Naive thymus-derived CD4-positive, alpha-beta T cell (primary cell): ENCODE measurements at regions not wholly inside any gene's neighbourhood (a gene's known extent, or its start where the extent isn't known, plus 50 kb on each side); places are given as distances from the start of the nearest gene placed in this dataset.
"Not testable (repeated sequence)": the region's sequence is repeated elsewhere in the genome, so short reads cannot be mapped to it uniquely, and the experiment has no call there.

Experiments used
- ATAC-seq: fragments of 150-1000 bp; cut with Tn5 transposase; 2 replicates; pipeline ENCODE4 v1.10.0; 2021; ENCODE audit warnings: mild to moderate bottlenecking, moderate library complexity
- CTCF ChIA-PET: fragments of 350-600 bp; sonication (Branson Sonifier 250); formaldehyde crosslinking; loops from one replicate; lab custom pipeline; 2021; ENCODE audit warnings: antibody characterized with exemption; lab: Charles Lee
- POLR2A ChIA-PET: fragments of 350-600 bp; sonication (Branson Sonifier 250); formaldehyde crosslinking; loops from one replicate; lab custom pipeline; 2021; ENCODE audit warnings: antibody characterized with exemption, inconsistent platforms; lab: Charles Lee
- DNase-seq, 9 donors: peaks; one replicate each; pipeline versions ENCODE4 v3.0.0 to v3.0.0-alpha.2; 2020 to 2022; ENCODE audit warnings: mixed read lengths in 1 of 9
- H3K27ac ChIP-seq: one replicate; pipeline ENCODE4 v1.7.0; 2013; ENCODE audit warnings: mild to moderate bottlenecking, low read depth, low read length, moderate library complexity
- H3K27me3 ChIP-seq, 2 donors: one replicate each; pipeline ENCODE4 v1.7.0; 2013; ENCODE audit warnings: low read length in 2 of 2, mild to moderate bottlenecking in 2 of 2, moderate library complexity in 2 of 2; ENCODE audit not compliant: control insufficient read depth in 2 of 2, insufficient read depth in 2 of 2
- H3K36me3 ChIP-seq, 3 experiments: 1 replicate in 2 of 3; 2 replicates in 1 of 3; pipeline ENCODE4 v1.7.0; 2013; ENCODE audit warnings: low read length in 3 of 3, mild to moderate bottlenecking in 3 of 3, moderate library complexity in 1 of 3; ENCODE audit not compliant: insufficient read depth in 3 of 3, control insufficient read depth in 2 of 3
- H3K4me1 ChIP-seq, 2 donors: one replicate each; pipeline ENCODE4 v1.7.0; 2013; ENCODE audit warnings: low read length in 2 of 2, mild to moderate bottlenecking in 2 of 2, moderate library complexity in 1 of 2; ENCODE audit not compliant: control insufficient read depth in 2 of 2, insufficient read depth in 2 of 2
- H3K4me3 ChIP-seq: 2 replicates; pipeline ENCODE4 v1.7.0; 2013; ENCODE audit warnings: mild to moderate bottlenecking, low read length
- H3K9me3 ChIP-seq, 3 experiments: 1 replicate in 2 of 3; 2 replicates in 1 of 3; pipeline ENCODE4 v1.7.0; 2013; ENCODE audit warnings: low read length in 3 of 3; ENCODE audit not compliant: control insufficient read depth in 2 of 3
- H3K27ac Mint-ChIP-seq, 9 donors: one replicate each; pipeline ENCODE4 v1.8.0; 2020 to 2022; ENCODE audit warnings: mixed read lengths in 9 of 9, mild to moderate bottlenecking in 8 of 9, moderate library complexity in 5 of 9, inconsistent platforms in 2 of 9
- H3K27me3 Mint-ChIP-seq, 5 donors: one replicate each; pipeline ENCODE4 v1.8.0; 2021 to 2022; ENCODE audit warnings: mixed read lengths in 5 of 5, mild to moderate bottlenecking in 1 of 5
- H3K36me3 Mint-ChIP-seq, 5 donors: one replicate each; pipeline ENCODE4 v1.8.0; 2020 to 2022; ENCODE audit warnings: mixed read lengths in 5 of 5, mild to moderate bottlenecking in 3 of 5, inconsistent platforms in 1 of 5
- H3K4me1 Mint-ChIP-seq, 7 donors: one replicate each; pipeline ENCODE4 v1.8.0; 2020 to 2022; ENCODE audit warnings: mixed read lengths in 7 of 7, mild to moderate bottlenecking in 3 of 7, inconsistent platforms in 1 of 7
- H3K4me3 Mint-ChIP-seq, 10 donors: one replicate each; pipeline ENCODE4 v1.8.0; 2020 to 2022; ENCODE audit warnings: mild to moderate bottlenecking in 10 of 10, mixed read lengths in 10 of 10, moderate library complexity in 6 of 10, inconsistent platforms in 2 of 10
- H3K9me3 Mint-ChIP-seq, 11 donors: one replicate each; pipeline ENCODE4 v1.8.0; 2020 to 2022; ENCODE audit warnings: mixed read lengths in 11 of 11, mild to moderate bottlenecking in 4 of 11, inconsistent platforms in 1 of 11, moderate library complexity in 1 of 11
- intact Hi-C, 2 donors: fragments of 100-400 bp; cut with micrococcal nuclease; formaldehyde crosslinking; loops; one replicate each; pipeline ENCODE4 v1.15.1; 2023

GRCh38 chr5:45893309-45893708 lies 197.1 kb upstream of the HCN1 start:
- Histone ChIP-seq H3K27ac (no peak overlapping the region), H3K4me1 (no peaks in the 10 kb centered on the region), H3K27me3 (no peaks in the 10 kb centered on the region), H3K36me3 (no peaks in the 10 kb centered on the region), H3K4me3 (no peak overlapping the region), H3K9me3 (no peaks in the 10 kb centered on the region)
- intact Hi-C loops, result no loop called here
- ATAC-seq (no peak), DNase-seq (no peak)
- ChIA-PET POLR2A (no interaction called here), CTCF (no interaction called here)
- no peak overlapping the region for H3K4me3 Mint-ChIP-seq
- H3K9me3 Mint-ChIP-seq, result peaks cover 3 to 39% (median 15%) of the 10 kb centered on the region in 11 donors
- peaks cover 0 to 3% (median 0%) of the 10 kb centered on the region in 5 donors for H3K36me3 Mint-ChIP-seq
- H3K27ac Mint-ChIP-seq, result no peak overlapping the region
- H3K4me1 Mint-ChIP-seq, result peaks cover 0 to 1% (median 0%) of the 10 kb centered on the region in 7 donors
- H3K27me3 Mint-ChIP-seq, result no peaks in the 10 kb centered on the region

- H3K36me3 ChIP-seq, H3K4me1 Mint-ChIP-seq, H3K4me3 ChIP-seq, ATAC-seq, DNase-seq, intact Hi-C loops, H3K9me3 ChIP-seq, H3K4me3 Mint-ChIP-seq, H3K27me3 ChIP-seq, H3K27ac ChIP-seq, H3K27ac Mint-ChIP-seq, H3K4me1 ChIP-seq, POLR2A ChIA-PET, H3K36me3 Mint-ChIP-seq, CTCF ChIA-PET, H3K27me3 Mint-ChIP-seq: not testable (repeated sequence)
- peaks cover 3 to 48% (median 18%) of the 10 kb centered on the region in 11 donors for H3K9me3 Mint-ChIP-seq
Observed at GRCh38 chr5:45890441-45891080, 194.4 kb upstream of the HCN1 start.

- no peak overlapping the region for H3K4me3 ChIP-seq
- H3K9me3 ChIP-seq, result peaks cover 0 to 3% (median 0%) of the 10 kb centered on the region in 3 experiments
- ATAC-seq, result no peak
- H3K4me1 ChIP-seq, result no peaks in the 10 kb centered on the region
- H3K27ac Mint-ChIP-seq, result no peak overlapping the region
- no peaks in the 10 kb centered on the region for H3K36me3 ChIP-seq
- no peak for DNase-seq
- H3K27me3 Mint-ChIP-seq, result no peaks in the 10 kb centered on the region
- intact Hi-C loops, result no loop called here
- H3K36me3 Mint-ChIP-seq, result no peaks in the 10 kb centered on the region
- peaks cover 2 to 35% (median 16%) of the 10 kb centered on the region in 11 donors for H3K9me3 Mint-ChIP-seq
- no peaks in the 10 kb centered on the region for H3K27me3 ChIP-seq
- no peak overlapping the region for H3K27ac ChIP-seq
- H3K4me1 Mint-ChIP-seq, result no peaks in the 10 kb centered on the region
- no peak overlapping the region for H3K4me3 Mint-ChIP-seq
- POLR2A ChIA-PET, result no interaction called here
- CTCF ChIA-PET, result no interaction called here
Observed at GRCh38 chr5:45862763-45863162, 166.6 kb upstream of the HCN1 start.

- no peak for ATAC-seq
- H3K27me3 Mint-ChIP-seq, result no peaks in the 10 kb centered on the region
- Histone ChIP-seq H3K36me3 (no peaks in the 10 kb centered on the region), H3K27me3 (no peaks in the 10 kb centered on the region), H3K9me3 (peaks cover 0 to 3% (median 0%) of the 10 kb centered on the region in 3 experiments), H3K4me3 (no peak overlapping the region), H3K4me1 (no peaks in the 10 kb centered on the region), H3K27ac (no peak overlapping the region)
- H3K27ac Mint-ChIP-seq, result no peak overlapping the region
- intact Hi-C loops, result no loop called here
- ChIA-PET POLR2A (no interaction called here), CTCF (no interaction called here)
- H3K4me3 Mint-ChIP-seq, result no peak overlapping the region
- H3K4me1 Mint-ChIP-seq, result no peaks in the 10 kb centered on the region
- peaks cover 0 to 13% (median 0%) of the 10 kb centered on the region in 5 donors for H3K36me3 Mint-ChIP-seq
- no peak for DNase-seq
- peaks cover 13 to 43% (median 24%) of the 10 kb centered on the region in 11 donors for H3K9me3 Mint-ChIP-seq
Observed at GRCh38 chr5:45847877-45848276, 151.7 kb upstream of the HCN1 start.

- Histone ChIP-seq H3K27me3 (no peaks in the 10 kb centered on the region), H3K36me3 (no peaks in the 10 kb centered on the region), H3K4me3 (no peak overlapping the region), H3K4me1 (no peaks in the 10 kb centered on the region), H3K9me3 (no peaks in the 10 kb centered on the region), H3K27ac (no peak overlapping the region)
- CTCF ChIA-PET, result no interaction called here
- Mint-ChIP-seq H3K9me3 (peaks cover 2 to 46% (median 12%) of the 10 kb centered on the region in 11 donors), H3K27ac (no peak overlapping the region), H3K36me3 (no peaks in the 10 kb centered on the region), H3K4me1 (no peaks in the 10 kb centered on the region), H3K27me3 (no peaks in the 10 kb centered on the region), H3K4me3 (no peak overlapping the region)
- intact Hi-C loops, result no loop called here
- POLR2A ChIA-PET, result no interaction called here
- no peak for ATAC-seq
- DNase-seq, result no peak
Observed at GRCh38 chr5:45826055-45826454, 129.9 kb upstream of the HCN1 start.

GRCh38 chr5:45800331-45800730 lies 104.2 kb upstream of the HCN1 start:
- intact Hi-C loops, result no loop called here
- ATAC-seq (no peak), DNase-seq (no peak)
- H3K4me1 ChIP-seq, result no peaks in the 10 kb centered on the region
- ChIA-PET CTCF (no interaction called here), POLR2A (no interaction called here)
- no peaks in the 10 kb centered on the region for H3K27me3 ChIP-seq
- no peak overlapping the region for H3K27ac Mint-ChIP-seq
- H3K27ac ChIP-seq, result no peak overlapping the region
- peaks cover 0 to 22% (median 0%) of the 10 kb centered on the region in 3 experiments for H3K9me3 ChIP-seq
- no peaks in the 10 kb centered on the region for H3K36me3 ChIP-seq
- no peak overlapping the region for H3K4me3 ChIP-seq
- no peaks in the 10 kb centered on the region for H3K4me1 Mint-ChIP-seq
- H3K4me3 Mint-ChIP-seq, result no peak overlapping the region
- no peaks in the 10 kb centered on the region for H3K27me3 Mint-ChIP-seq
- H3K36me3 Mint-ChIP-seq, result peaks cover 0 to 4% (median 0%) of the 10 kb centered on the region in 5 donors
- H3K9me3 Mint-ChIP-seq, result peaks cover 10 to 65% (median 28%) of the 10 kb centered on the region in 11 donors

- no peaks in the 10 kb centered on the region for H3K27me3 Mint-ChIP-seq
- H3K27ac Mint-ChIP-seq, result no peak overlapping the region
- H3K9me3 Mint-ChIP-seq, result peaks cover 10 to 59% (median 24%) of the 10 kb centered on the region in 11 donors
- no peak for DNase-seq
- Histone ChIP-seq H3K27ac (no peak overlapping the region), H3K36me3 (no peaks in the 10 kb centered on the region), H3K9me3 (peaks cover 0 to 25% (median 0%) of the 10 kb centered on the region in 3 experiments), H3K4me1 (no peaks in the 10 kb centered on the region), H3K27me3 (no peaks in the 10 kb centered on the region), H3K4me3 (no peak overlapping the region)
- no peak overlapping the region for H3K4me3 Mint-ChIP-seq
- CTCF ChIA-PET, result no interaction called here
- H3K36me3 Mint-ChIP-seq, result peaks cover 0 to 4% (median 0%) of the 10 kb centered on the region in 5 donors
- no peak for ATAC-seq
- intact Hi-C loops, result no loop called here
- POLR2A ChIA-PET, result no interaction called here
- no peaks in the 10 kb centered on the region for H3K4me1 Mint-ChIP-seq
Observed at GRCh38 chr5:45799388-45799787, 103.2 kb upstream of the HCN1 start.
